ENCODE measurements at regions not wholly inside any gene's neighbourhood (a gene's known extent, or its start where the extent isn't known, plus 50 kb on each side); places are given as distances from the start of the nearest gene placed in this dataset.

DNA sequence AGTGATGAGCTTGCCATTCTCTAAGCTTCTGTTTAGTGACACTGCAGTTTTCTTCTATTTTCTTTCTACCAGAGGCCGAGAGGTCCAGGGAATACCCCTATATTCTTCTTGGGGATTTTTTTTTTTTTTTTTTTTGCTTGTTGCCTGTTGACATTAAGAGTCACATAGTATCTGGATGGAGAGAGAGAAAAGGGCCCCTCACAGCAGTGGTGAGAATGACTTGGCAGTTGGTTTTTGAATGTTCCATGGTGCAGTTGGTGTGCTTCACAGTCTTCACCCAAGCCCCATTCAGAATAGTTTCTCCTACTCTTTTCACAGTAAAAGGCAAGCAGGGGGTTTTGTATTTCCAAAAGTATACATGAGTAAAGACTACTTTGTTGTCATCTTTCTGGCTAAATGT is 577.9 kb downstream of the LMO7 start:
- ChIA-PET CTCF (interaction anchor here (0.7 kb wide), 2 partner anchors 229 to 465 kb away, joined by 3 to 6 read pairs; no protein-coding TSS in a partner anchor), POLR2A (no interaction called here)
- no peak for DNase-seq (ENCODE audit: extremely low spot score)
- no peak for TF ChIP-seq SUZ12 (IDR thresholded peaks at IDR 0.05)
- TF ChIP-seq SP1 (IDR thresholded peaks at IDR 0.05), result no peak
- TF ChIP-seq LEF1 (IDR thresholded peaks at IDR 0.05; ENCODE audit: borderline replicate concordance), result no peak
- no peak for TF ChIP-seq TARDBP (IDR thresholded peaks at IDR 0.05)
- no peak for TF ChIP-seq FOXK2 (IDR thresholded peaks at IDR 0.05)
- no peak for TF ChIP-seq FOXA1 (IDR thresholded peaks at IDR 0.05)
- TF ChIP-seq FOXM1 (IDR thresholded peaks at IDR 0.05; ENCODE audit: borderline replicate concordance), result no peak
- TF ChIP-seq NFRKB (IDR thresholded peaks at IDR 0.05), result no peak
- TF ChIP-seq CTBP1 (IDR thresholded peaks at IDR 0.05; ENCODE audit: borderline replicate concordance), result no peak
- TF ChIP-seq, protein P1, sequence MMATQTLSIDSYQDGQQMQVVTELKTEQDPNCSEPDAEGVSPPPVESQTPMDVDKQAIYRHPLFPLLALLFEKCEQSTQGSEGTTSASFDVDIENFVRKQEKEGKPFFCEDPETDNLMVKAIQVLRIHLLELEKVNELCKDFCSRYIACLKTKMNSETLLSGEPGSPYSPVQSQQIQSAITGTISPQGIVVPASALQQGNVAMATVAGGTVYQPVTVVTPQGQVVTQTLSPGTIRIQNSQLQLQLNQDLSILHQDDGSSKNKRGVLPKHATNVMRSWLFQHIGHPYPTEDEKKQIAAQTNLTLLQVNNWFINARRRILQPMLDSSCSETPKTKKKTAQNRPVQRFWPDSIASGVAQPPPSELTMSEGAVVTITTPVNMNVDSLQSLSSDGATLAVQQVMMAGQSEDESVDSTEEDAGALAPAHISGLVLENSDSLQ (IDR thresholded peaks at IDR 0.05), result no peak
- TF ChIP-seq HDGF (IDR thresholded peaks at IDR 0.05; ENCODE audit: borderline replicate concordance), result no peak
- no peak for TF ChIP-seq ARNT (IDR thresholded peaks at IDR 0.05)
- no peak for TF ChIP-seq ELF4 (IDR thresholded peaks at IDR 0.05)

DNA sequence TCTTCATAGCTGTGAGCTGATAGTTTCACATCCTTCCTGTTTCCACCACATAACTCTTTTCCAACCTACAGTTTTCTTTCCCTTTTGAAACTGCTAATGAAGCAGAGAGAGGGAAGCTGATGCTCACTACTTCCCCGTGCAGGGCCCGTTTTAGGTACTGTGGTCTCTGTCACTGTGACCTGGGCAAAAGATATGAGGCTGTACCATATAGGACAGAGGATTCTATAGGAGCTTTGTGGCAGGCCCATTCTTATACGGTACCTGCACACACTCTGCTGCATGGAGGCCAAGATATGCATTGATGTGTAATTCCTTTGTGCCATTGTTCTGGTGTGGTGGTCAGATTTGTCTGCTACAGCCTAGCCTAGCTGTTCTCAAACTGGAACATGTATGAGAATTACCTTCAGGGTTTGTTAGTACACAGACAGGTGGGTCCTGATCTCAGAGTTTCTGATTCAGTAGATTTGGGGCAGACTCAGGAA is 577.3 kb downstream of the LMO7 start:
- TF ChIP-seq, protein P1 (IDR thresholded peaks at IDR 0.05), result no peak
- no peak for TF ChIP-seq LEF1 (IDR thresholded peaks at IDR 0.05; ENCODE audit: borderline replicate concordance)
- TF ChIP-seq NFRKB (IDR thresholded peaks at IDR 0.05), result no peak
- TF ChIP-seq TARDBP (IDR thresholded peaks at IDR 0.05), result no peak
- no peak for TF ChIP-seq HDGF (IDR thresholded peaks at IDR 0.05; ENCODE audit: borderline replicate concordance)
- TF ChIP-seq ZNF384 (IDR thresholded peaks at IDR 0.05), result no peak
- no peak for TF ChIP-seq BHLHE40 (IDR thresholded peaks at IDR 0.05; ENCODE audit: borderline replicate concordance)
- no peak for TF ChIP-seq L3MBTL2 (conservative IDR thresholded peaks at IDR 0.05)
- TF ChIP-seq ARNT (IDR thresholded peaks at IDR 0.05), result no peak
- TF ChIP-seq ELF4 (IDR thresholded peaks at IDR 0.05), result no peak
- no peak for TF ChIP-seq SP1 (IDR thresholded peaks at IDR 0.05)
- no peak for TF ChIP-seq SUZ12 (IDR thresholded peaks at IDR 0.05)
- TF ChIP-seq FOXK2 (IDR thresholded peaks at IDR 0.05), result no peak
- no peak for TF ChIP-seq FOXA1 (IDR thresholded peaks at IDR 0.05)
- no peak for TF ChIP-seq CTBP1 (IDR thresholded peaks at IDR 0.05; ENCODE audit: borderline replicate concordance)
- no peak for TF ChIP-seq FOXM1 (IDR thresholded peaks at IDR 0.05; ENCODE audit: borderline replicate concordance)
- ChIA-PET POLR2A (no interaction called here), CTCF (interaction anchor here (0.7 kb wide), 2 partner anchors 228 to 465 kb away, joined by 3 to 6 read pairs; no protein-coding TSS in a partner anchor)
- no peak for DNase-seq (ENCODE audit: extremely low spot score)

DNA sequence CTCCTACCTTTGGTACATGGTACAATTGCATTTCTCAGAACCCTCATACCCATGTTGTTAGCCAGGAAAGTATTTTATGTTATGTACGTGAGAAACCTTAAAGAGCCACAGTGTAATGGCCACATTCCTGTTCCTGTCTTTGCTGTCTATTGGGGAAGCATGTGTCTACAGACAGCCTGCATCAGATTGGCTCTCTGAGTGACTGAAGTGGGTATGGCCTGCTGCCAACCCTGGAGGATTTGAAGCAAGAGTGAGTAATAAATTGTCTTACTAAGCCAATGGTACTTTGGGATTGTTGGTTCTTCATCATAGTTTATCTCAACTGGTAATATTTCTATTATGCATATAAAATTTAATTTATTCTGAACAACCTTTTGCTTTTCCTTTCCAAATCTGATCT is 574.1 kb downstream of the LMO7 start:
- DNase-seq (ENCODE audit: extremely low spot score), result no peak
- no peak for TF ChIP-seq SUZ12 (IDR thresholded peaks at IDR 0.05)
- TF ChIP-seq SP1 (IDR thresholded peaks at IDR 0.05), result no peak
- TF ChIP-seq TARDBP (IDR thresholded peaks at IDR 0.05), result no peak
- no peak for TF ChIP-seq FOXA1 (IDR thresholded peaks at IDR 0.05)
- no peak for TF ChIP-seq LEF1 (IDR thresholded peaks at IDR 0.05; ENCODE audit: borderline replicate concordance)
- no peak for TF ChIP-seq L3MBTL2 (conservative IDR thresholded peaks at IDR 0.05)
- no peak for TF ChIP-seq ELF4 (IDR thresholded peaks at IDR 0.05)
- TF ChIP-seq, protein P1 (IDR thresholded peaks at IDR 0.05), result no peak
- no peak for TF ChIP-seq BHLHE40 (IDR thresholded peaks at IDR 0.05; ENCODE audit: borderline replicate concordance)
- no peak for TF ChIP-seq HDGF (IDR thresholded peaks at IDR 0.05; ENCODE audit: borderline replicate concordance)
- no peak for TF ChIP-seq NFRKB (IDR thresholded peaks at IDR 0.05)
- no peak for TF ChIP-seq CTBP1 (IDR thresholded peaks at IDR 0.05; ENCODE audit: borderline replicate concordance)
- no peak for TF ChIP-seq ZNF384 (IDR thresholded peaks at IDR 0.05)
- no peak for TF ChIP-seq FOXK2 (IDR thresholded peaks at IDR 0.05)
- no peak for TF ChIP-seq FOXM1 (IDR thresholded peaks at IDR 0.05; ENCODE audit: borderline replicate concordance)
- TF ChIP-seq ARNT (IDR thresholded peaks at IDR 0.05), result no peak
- CTCF ChIA-PET, result no interaction called here

DNA sequence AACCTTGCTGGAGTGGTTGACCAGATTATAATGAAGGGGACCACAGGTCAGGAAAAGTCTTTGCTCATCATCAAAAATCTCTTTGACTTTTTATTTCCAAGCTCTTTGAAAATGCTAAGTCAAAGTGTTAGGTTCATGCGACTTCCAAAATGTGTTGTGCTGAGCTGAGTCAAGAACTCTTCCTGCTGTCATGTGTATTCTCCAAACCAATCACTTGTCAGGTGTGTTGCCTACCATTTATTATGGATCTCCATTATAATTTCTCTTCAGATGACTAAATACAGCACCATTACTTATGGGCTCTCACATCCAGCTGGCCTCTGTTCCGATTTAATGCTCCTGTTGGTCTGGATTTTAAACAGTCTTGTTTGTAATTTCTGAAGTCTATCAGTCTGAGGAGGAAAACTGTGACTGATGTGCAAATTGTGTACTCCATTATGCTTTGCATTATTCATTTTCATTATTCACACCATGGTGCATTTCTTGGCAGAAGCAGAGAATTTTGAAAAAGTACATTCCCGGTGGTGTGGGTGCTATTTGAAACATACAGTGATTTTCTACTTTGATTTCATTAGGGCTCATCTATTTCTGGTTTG is 562.5 kb downstream of the LMO7 start:
- CTCF ChIA-PET, result no interaction called here
- DNase-seq (ENCODE audit: extremely low spot score), result no peak
- POLR2A ChIA-PET, result no interaction called here
- no peak for TF ChIP-seq NFRKB (IDR thresholded peaks at IDR 0.05)
- TF ChIP-seq L3MBTL2 (conservative IDR thresholded peaks at IDR 0.05), result no peak
- no peak for TF ChIP-seq TARDBP (IDR thresholded peaks at IDR 0.05)
- no peak for TF ChIP-seq CTBP1 (IDR thresholded peaks at IDR 0.05; ENCODE audit: borderline replicate concordance)
- no peak for TF ChIP-seq SP1 (IDR thresholded peaks at IDR 0.05)

More for the DNA sequence above, 574.1 kb downstream of the LMO7 start:
- POLR2A ChIA-PET, result no interaction called here

DNA sequence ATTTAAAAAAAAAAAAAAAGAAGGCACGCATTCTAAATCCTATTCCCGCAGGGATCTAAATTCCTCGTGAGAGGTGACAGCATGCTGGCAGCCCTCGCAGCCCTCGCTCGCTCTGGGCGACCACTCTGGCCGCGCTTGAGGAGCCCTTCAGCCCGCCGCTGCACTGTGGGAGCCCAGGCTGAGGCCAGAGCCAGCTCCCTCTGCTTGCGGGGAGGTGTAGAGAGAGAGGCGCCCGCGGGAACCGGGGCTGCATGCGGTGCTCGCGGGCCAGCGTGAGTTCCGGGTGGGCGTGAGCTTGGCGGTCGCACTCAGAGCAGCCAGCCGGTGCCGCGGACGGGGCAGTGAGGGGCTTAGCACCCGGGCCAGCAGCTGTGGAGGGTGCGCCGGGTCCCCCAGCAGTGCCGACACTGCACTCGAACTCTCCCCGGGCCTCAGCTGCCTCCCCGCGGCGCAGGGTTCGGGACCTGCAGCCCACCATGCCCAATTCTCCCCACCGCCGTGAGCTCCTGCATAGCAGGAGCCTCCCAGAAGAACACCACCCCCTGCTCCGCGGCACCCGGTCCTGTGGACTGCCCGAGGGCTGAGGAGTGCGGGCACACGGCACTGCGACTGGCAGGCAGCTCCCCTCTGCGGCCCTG is 553.9 kb downstream of the LMO7 start:
- ChIA-PET POLR2A (no interaction called here), CTCF (no interaction called here)
- TF ChIP-seq SP1 (IDR thresholded peaks at IDR 0.05), result no peak
- TF ChIP-seq ELF4 (IDR thresholded peaks at IDR 0.05), result no peak
- TF ChIP-seq HDGF (IDR thresholded peaks at IDR 0.05; ENCODE audit: borderline replicate concordance), result no peak
- TF ChIP-seq FOXA1 (IDR thresholded peaks at IDR 0.05), result no peak
- no peak for TF ChIP-seq SUZ12 (IDR thresholded peaks at IDR 0.05)
- no peak for TF ChIP-seq L3MBTL2 (conservative IDR thresholded peaks at IDR 0.05)
- TF ChIP-seq ZNF384 (IDR thresholded peaks at IDR 0.05), result no peak
- DNase-seq (ENCODE audit: extremely low spot score), result no peak

Data from HEK293T (cell line).